HG03103 (cell line): ENCODE measurements at regions not wholly inside any gene's neighbourhood (a gene's known extent, or its start where the extent isn't known, plus 50 kb on each side); places are given as distances from the start of the nearest gene placed in this dataset.

ENCODE experiments used
- ATAC-seq: cut with Tn5 transposase; IDR thresholded peaks from one replicate; pipeline ENCODE4 v1.9.1; 2021; ENCODE audit warnings: low read depth; ENCODE audit not compliant: unreplicated experiment

DNA sequence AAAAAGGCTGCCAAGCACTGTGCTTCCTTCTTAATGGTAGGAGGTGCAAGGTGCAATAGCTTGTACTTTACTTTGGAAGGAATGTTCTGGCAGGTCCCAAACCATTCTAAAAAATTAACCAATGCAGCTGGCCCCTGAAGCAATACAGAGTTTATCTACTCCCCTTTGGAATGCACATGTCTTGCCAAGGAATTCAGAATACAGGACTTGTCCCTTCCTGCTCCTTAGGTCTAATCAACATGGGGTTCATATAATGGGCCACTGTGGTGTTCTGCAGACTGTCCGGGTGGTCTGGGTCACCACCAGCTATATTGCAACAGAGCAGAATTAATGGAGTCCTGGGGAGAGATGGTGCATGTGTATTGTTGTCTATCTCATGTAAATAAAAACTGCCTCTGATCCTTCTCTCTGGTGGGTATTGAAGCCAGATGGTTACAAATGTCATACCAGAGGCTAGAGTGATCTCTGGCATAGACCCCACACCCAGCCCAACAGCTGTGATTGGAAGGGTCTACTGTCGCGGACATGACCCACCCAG is 112.8 kb downstream of the RIPK4 start:
- no peak for ATAC-seq

DNA sequence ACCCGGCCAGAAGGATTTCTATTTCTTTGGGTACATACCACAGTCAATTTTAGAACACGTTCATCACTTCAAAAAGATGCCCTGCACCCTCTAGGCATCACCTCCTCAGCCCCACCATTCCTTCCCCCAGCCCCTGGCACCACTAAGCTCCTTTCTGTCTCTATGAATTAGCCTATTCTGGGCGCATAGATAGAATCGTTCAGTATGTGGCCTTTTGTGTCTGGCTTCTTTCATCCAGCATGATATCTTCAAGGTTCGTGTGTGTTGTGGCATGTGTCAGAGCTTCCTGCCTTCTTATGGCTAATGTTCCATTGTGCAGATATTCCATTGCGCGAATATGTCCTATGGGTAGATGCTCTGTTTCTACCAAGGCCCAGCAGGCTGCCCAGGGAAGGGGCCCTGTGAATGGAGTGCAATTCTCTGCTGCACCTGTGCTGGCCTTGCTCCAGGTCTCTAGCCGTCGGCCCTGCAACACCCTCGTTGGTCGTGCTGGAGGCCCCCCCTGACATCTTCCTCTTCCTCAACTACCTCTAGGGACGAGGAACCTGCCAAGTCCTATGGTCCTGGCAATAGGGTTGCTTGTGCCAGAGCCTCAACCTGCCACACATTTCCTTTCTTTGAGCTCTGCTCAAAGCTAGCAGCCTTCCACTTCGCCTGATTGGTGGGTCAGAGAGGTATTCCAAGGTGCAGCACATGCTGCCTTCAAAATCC is 113.5 kb downstream of the RIPK4 start:
- no peak for ATAC-seq

DNA sequence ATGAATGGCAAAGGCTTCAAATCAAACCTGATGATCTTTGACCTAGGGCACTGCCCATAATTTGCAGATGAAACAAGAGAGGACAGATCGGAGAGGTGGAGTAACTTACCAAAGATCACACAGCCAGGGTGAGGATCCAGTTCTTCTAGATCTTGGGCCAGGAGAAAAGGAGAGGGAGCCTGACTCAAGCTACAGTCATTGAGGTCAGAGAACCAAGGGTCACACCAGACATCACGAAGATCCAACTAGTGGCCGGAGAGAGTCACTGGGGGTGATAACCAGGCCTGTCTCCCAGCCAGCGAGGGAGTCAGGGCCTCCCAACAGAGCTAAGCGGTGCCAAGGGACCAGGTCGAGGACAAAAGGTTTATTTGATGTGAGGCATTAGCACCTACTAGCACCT is 115.0 kb downstream of the RIPK4 start:
- ATAC-seq: no peak

DNA sequence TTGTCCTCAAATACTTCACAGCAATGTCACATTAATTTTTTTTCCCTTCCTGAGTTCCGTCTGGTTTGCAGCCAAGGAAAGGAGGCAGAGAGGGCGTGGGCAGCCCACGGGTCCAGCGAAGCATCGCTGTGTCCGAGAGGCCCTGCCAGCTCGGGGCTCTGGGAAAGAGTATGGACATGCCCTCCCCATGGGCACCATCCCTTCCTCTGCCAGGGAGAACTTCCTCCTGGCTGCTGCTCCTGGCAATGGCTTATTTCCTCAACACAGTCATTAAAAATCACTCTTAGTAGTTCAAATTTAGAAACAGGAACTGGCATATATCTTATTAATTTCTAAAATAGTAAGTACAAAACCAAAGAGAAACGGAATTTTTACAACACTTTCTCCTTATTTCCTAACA is 115.4 kb downstream of the RIPK4 start:
- ATAC-seq: no peak

DNA sequence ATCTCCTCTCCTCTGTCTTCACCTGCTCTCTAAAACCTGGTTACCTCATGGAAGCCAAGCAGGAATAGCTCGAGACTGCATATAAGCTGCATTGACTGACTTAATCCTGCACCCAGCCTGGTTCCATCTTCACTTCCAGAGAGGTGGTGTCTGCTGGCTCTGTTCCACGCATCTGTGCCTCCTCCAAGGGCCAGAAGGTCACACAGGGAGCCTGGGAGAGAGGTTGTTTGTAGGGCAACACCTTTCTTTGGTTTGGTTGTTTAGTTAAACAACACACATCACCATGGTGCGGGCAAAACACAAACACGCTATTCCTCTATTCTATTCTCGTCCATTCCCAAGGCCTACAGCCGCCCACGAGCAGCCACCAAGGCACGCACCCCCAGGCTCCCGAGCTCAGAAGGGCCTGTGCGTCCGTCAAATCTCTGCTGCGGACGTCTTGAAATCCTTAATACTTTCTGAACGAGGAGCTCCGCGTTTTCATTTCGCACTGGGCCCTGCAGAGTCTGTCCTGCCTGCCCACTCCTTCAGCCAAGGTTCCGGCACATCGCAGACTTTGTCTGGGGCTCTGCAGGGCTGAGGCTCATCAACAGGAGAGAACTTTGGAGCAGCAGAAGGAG is 116.2 kb downstream of the RIPK4 start:
- ATAC-seq: no peak

DNA sequence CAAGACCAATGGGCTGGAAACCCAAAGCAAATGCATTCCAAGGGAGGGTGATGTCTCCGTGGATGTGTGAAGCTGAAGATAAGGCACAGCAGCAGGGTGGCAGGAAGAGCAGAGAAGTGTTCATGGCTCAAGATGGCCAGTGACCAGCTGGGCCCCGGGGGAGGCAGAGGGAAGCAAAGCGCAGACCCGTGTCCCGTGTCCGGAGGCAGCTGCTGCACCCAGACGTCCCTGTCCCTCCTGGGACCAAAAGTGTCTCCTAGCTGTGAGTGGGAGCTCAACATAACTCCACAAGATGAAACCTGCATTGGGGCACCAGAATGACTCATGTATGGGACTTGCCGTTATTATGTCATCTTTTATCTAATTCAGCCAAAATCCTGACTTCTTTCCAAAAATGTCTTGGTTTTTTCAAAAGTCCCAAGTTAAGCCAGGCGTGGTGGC is 118.2 kb downstream of the RIPK4 start:
- no peak for ATAC-seq

DNA sequence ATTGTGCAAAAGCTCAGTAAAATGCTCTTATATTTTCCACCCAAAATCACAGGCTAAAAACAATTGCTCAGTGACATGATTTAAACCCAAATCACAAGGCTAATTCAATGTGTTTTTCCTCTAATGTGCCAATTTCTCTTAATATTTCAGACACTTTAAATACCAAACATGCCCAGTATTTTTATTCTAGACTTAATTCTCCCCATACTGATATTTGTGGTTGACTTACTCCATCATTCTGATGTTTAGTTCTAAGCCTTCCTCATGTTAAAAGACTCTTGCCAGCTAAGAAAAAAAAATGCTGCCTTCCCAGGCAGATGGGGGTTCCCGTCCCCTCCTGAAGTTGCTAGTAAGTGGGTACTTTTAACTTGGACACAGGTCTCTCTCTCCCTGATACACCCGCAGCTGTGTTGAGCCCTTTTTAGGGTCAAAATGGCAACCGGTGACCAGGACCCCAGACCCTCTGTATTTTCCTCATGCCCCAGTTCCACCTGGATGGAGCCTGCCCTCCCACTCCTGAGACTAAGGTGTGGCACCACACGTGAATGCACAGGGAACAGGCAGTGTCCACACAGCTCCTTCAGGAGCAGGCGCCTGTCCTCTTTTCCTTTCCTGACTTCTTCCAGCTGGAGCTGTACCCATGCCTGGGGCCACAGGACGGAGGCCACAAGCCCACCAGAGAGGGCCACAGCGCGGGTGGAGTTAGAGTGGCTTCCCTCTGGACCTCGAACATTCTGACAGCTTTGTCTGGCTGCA is 118.9 kb downstream of the RIPK4 start:
- no peak for ATAC-seq

DNA sequence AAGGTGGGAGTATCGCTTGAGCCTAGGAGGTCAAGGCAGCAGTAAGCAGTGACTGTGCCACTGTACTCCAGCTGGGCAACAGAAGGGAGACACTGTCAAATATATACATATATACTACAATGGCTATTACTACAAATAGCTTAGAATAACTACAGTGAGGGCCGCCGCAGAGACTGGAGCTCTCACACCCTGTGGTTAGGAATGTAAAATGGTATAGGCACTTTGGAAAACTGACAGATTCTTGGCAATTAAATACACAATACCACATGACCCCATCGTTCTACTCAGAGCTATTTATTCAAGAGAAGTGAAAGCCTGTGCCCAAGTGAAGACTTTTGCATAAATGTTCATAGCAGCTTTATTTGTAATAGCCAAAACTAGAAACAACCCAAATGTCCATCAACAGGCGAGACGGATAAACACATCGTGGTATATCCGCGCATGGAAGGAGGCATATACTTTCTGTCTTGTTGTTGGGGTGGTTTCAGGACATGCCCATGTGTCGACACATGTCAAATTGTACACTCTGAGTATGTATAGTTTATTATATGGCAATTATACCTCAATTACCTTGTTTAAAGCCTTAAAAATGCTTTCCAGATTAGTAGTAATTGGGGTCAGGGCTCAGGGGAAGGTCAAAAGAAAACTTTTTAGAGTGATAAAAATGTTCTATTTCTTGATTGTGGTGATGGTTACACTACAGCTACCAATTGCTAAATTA is 123.4 kb downstream of the RIPK4 start:
- no peak for ATAC-seq

DNA sequence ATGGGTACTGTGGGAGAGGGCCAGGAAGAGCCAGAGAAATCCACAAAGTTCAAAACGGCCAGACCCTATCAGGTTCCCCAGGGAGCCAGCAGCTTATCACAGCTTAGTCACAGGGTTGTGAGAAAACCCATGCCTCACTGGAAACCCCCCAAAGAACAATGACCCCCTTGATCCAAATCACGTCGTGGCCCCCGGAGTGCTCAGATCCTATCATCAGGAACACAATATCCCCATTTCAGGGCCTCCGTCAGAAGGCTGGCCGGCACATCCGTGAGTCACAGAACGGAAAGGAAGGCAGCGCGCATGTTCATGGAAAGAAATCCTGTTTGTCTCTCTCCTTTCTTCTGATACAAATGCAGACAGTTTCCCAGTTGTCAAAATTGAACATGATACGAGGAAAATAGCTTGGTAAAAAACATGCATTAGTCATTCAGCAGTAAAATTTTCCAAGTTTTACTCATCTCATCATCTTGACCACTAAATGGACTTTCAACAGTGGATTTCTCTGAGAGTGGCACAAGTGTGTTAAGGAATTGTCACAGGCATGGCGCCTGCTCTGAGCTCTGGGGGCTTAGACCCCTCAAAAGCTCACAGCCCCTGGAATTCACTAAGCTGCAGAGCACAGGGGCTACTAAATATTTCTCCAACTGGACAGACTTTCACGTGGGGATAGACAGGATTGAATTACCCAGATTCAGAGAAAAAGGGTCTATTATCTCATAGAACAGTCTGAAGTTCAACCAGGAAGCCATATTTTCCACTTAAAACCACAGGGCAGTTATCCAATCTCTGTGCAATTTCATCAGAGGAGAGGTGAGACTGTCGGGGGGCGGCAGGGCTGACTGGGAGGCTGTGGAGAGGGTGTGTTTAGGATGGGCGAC is 124.8 kb downstream of the RIPK4 start:
- ATAC-seq: no peak

DNA sequence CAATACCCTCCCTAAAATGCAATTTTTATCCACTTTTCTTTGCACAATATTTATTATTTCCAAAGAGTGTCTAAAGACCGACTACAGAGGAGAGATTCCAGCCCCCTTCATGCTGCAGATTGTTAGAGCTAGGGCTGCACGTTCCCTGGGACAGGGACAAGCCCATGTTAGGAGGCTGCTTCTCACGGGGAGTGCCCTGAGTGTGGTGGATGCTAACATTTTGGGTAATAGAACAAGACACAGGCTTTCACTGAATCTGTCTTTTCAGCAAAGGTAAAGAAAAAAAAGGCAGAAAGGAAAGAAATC is 125.4 kb downstream of the RIPK4 start:
- no peak for ATAC-seq

DNA sequence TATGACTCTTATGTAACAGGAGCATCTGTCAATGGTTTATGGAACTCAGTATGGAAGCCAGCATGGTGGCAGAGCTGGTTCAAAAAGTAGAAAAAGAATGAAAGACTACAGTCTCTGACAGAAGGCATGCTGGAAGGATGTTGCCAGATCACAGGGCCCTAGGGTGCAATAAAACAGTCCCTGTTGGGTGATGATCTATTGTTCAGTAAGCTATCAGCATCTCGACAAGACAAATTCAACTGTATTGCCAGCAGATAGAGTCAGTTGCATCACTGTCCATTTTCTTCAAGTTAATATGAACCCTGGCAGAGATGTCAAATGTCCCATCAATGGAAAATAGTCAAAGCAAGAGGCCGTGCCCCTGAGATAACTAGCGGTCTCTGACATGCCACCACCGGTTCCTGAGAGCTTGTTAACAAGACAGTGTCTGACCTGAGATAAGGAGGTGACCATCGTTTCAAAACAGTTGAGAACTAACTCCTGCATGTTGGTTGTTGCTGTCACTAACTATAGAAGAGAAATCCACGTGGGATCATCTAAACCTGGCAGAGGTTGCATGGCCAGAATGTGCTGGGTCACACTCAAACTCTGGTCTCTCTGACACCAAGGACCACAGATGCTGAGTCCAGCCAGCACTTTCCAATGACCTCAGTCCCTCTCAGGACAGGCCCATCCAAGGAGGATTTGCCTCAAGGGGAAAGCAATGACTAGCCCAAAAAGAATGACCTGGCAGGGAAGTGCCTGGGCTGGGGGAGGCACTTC is 125.9 kb downstream of the RIPK4 start:
- ATAC-seq: no peak

DNA sequence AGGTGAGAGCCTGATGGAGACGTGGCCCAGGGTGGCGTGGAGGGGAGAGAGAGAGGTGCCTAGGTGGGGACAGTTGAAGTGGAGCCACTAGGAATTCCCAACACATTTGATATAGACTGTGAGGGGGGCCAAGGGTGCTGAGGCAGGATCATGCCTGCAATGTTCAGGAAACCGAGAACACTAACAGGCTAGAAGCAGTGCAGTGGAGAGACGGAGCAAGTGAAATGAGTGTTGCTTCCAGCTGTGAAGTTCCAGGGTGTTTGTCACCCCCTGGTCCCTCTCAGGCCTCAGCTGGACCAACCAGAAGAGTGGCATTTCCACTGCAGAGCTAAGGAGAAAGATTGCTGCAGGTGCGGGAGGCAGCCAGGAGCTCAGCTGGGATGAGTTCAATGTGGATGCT is 127.1 kb downstream of the RIPK4 start:
- ATAC-seq: no peak

DNA sequence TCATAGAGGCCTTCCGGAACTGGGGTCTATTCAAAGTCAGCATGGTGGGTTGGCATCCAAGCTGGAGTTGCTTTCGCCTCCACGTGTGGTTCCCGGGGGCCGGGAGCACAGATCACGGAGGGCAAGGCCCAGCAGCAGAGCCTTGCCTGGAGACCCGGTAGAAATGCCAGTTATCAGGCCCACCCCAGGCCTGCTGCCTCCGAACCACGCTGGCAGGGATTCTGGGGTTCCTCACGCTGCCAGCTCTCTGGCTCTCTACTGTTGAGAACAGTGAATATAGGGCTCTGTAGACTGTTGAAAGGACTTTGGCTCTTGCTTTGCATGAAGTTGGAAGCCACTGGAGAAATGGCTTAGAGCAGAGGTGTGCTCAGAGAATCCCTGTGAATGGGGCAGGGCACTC is 127.5 kb downstream of the RIPK4 start:
- no peak for ATAC-seq

DNA sequence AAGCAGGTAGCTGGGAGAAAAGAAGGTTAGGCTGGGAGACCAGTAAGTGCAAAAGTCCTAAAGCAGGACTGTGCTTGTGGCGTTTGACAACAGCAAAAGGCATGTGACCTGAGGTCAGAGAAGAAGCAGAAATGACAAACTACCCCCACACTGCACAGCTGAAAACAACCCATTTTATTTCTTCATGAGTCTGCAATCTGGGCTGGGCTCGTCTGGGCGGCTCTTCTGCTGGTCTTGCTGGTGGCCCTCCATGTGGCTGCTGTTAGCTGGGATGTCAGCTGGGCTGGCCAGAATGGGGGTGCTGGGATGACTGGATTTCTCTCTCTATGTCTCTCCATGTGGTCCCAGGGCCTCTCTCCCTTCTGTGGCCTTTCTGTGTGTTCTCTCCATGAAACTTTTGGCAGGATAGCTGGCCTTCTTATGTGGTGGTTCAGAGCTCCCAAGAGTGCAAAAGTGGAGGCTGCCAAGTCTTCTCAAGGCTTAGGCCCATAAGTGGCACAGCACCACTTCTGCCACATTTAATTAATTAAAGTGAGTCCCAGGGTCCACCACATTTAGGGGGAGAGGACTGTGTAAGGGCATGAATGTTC is 128.6 kb downstream of the RIPK4 start:
- ATAC-seq: no peak

DNA sequence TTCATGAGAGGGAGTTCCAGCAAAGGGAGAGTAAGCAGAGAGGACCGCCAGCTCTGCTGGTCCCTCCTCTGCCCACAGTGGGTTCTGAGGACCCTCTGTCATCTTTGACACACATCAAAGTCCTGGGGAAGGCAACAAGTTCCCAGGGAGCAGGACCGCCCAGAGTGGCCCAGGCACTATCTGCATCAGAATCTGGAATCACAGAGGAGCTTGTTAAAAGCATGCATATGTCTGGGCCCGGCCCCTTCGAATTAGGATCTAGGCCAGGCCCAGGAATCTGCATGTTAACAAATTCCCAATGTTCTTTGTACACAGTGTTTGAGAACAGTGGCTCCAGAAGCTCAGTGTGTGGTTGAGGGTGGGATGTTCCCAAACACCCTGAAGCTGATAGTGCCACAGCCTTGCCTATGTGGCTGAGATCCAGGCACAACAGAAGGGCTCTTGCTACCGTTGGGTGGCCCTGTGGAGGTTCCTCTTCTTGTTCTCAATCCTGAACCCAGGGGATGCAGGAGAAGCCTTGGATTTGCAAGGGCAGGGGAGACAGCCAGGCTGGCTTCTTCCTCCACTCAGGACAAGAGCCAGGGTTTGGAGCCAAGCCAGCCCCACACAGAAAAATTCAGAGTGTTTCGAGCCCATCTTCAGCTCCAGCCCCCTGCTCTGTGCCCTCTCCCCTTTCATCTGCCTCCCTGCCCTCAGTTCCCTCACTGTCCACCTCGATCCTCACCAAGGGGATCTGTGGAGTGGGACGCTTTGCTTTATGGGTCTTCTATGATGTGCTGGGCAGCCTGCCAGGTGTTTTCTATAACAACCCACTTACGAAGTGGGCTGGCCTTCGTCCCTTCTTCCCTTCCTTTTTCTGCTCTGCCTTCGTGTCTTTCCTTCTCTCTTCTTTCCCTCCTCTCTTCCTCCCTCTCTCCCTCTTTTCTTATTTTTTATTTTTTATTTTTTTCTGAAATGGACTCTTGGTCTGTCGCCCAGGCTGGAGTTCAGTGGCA is 129.0 kb upstream of the TMPRSS2 start:
- ATAC-seq: no peak

DNA sequence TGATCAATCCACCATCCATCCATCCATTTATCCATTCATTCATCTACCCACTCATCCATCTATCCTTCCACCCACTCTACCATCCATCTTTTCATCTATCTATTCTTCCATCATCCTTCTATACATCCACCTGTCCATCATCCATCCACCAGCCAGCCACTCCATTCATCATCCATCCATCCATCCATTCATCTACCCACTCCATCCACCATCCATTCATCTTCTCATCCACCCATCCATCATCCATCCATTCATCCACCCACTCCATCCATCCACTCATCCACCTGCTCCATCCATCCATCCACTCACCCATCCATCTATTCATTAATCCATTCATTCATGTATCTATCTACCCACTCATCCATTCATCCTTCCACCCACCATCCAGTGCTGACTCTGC is 127.9 kb upstream of the TMPRSS2 start:
- no peak for ATAC-seq

DNA sequence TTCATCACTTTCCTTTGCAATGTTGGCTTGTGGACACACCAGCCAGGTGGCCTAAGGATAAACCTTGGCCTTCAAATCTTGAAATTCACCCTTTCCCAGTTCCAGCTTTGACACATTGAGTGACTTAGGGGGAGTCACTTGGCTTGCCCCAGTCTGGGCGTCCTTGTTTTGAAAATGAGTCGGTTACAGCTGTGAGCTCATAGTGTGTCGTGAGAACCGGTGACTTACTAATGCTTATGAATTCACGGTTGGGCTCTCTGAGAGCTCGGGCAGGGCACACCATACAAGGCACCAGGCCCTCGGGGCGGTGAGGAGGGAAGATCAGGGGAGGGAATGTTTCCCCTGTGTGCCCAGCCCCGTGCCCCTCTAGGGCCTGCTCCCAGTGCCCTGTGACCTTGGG is 126.9 kb upstream of the TMPRSS2 start:
- no peak for ATAC-seq

DNA sequence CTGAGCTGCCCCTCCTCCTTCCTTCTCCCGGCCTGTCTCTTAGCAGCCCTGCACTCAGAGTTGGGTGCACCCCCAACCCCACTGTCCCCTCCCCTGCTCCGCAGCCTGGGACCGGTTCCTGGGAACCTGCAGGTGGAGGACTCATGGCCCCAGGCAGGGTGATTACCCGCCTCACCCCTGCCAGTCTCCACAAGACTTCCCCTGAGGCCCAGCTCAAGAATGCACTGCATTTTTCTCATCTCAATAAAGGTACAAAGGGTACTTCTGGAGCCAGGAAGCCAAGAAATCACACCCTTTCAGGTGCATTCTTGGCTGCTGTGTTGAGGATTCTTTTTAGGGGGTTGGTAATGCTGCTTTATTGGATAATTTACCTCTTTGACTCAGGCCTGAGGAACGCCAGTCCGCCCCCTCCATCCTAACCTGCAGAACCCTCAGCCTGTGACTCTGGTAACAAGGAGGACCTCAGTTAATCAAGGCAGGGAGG is 126.3 kb upstream of the TMPRSS2 start:
- ATAC-seq: no peak
